COLO668 (cell line): ENCODE measurements at regions not wholly inside any gene's neighbourhood (a gene's known extent, or its start where the extent isn't known, plus 50 kb on each side); places are given as distances from the start of the nearest gene placed in this dataset.
"Not testable (repeated sequence)": the region's sequence is repeated elsewhere in the genome, so short reads cannot be mapped to it uniquely, and the experiment has no call there.

ENCODE experiments used
- DNase-seq: peaks from one replicate; lab custom pipeline; 2025; ENCODE audit not compliant: unreplicated experiment; lab: John Stamatoyannopoulos, UW

GRCh38 chr6:73978330-73978729, 282.3 kb downstream of the CD109 start:
- no peak for DNase-seq

- DNase-seq, result not testable (repeated sequence)
Measured at GRCh38 chr6:73972518-73972917, 276.5 kb downstream of the CD109 start.

- no peak for DNase-seq
Measured at GRCh38 chr6:73969971-73970970, 274.3 kb downstream of the CD109 start.

GRCh38 chr6:73968221-73968757, 272.3 kb downstream of the CD109 start:
- DNase-seq, result no peak

- DNase-seq, result no peak
Measured at GRCh38 chr6:73965539-73966029, 269.6 kb downstream of the CD109 start.

GRCh38 chr6:73964241-73964854, 268.3 kb downstream of the CD109 start:
- DNase-seq, result no peak

- DNase-seq, result no peak
Measured at GRCh38 chr6:73962884-73963283, 266.9 kb downstream of the CD109 start.

- DNase-seq, result no peak
Measured at GRCh38 chr6:73956305-73956704, 260.3 kb downstream of the CD109 start.

GRCh38 chr6:73955800-73956199, 259.8 kb downstream of the CD109 start:
- DNase-seq, result no peak

GRCh38 chr6:73954881-73955280, 258.9 kb downstream of the CD109 start:
- DNase-seq, result no peak

GRCh38 chr6:73951183-73951582, 255.2 kb downstream of the CD109 start:
- no peak for DNase-seq

GRCh38 chr6:73943930-73944652, 248.1 kb downstream of the CD109 start:
- no peak for DNase-seq

- no peak for DNase-seq
Measured at GRCh38 chr6:73943411-73943810, 247.4 kb downstream of the CD109 start.

GRCh38 chr6:73942592-73943186, 246.7 kb downstream of the CD109 start:
- DNase-seq, result no peak

- no peak for DNase-seq
Measured at GRCh38 chr6:73941892-73942291, 245.9 kb downstream of the CD109 start.

GRCh38 chr6:73937805-73938204, 241.8 kb downstream of the CD109 start:
- no peak for DNase-seq

- no peak for DNase-seq
Measured at GRCh38 chr6:73932866-73933265, 236.9 kb downstream of the CD109 start.

GRCh38 chr6:73929405-73929804, 233.4 kb downstream of the CD109 start:
- no peak for DNase-seq

GRCh38 chr6:73927421-73927820, 231.4 kb downstream of the CD109 start:
- DNase-seq, result no peak

- not testable (repeated sequence) for DNase-seq
Measured at GRCh38 chr6:73925703-73926102, 229.7 kb downstream of the CD109 start.
